ENCODE measurements at regions not wholly inside any gene's neighbourhood (a gene's known extent, or its start where the extent isn't known, plus 50 kb on each side); places are given as distances from the start of the nearest gene placed in this dataset.
"Not testable (repeated sequence)": the region's sequence is repeated elsewhere in the genome, so short reads cannot be mapped to it uniquely, and the experiment has no call there.

GRCh38 chrX:39779952-39780783, 317.6 kb downstream of the BCOR start:
- no peak for DNase-seq

GRCh38 chrX:39782276-39782675, 315.5 kb downstream of the BCOR start:
- no peak for DNase-seq

DNA sequence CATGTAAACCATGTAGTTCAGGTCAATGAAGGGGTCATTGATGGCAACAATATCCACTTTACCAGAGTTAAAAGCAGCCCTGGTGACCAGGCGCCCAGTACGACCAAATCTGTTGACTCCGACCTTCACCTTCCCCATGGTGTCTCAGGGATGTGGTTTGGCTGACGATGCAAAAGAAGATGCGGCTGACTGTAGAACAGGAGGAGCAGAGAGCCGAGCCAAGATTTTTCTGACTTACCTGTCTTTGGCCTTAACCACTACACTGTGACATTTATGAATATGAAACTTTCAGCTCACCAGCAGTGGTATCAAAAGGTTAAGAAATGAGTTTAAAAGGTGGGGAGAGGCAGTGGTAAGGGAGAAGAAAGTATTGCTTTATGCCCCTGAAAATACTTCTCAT, 309.8 kb downstream of the BCOR start:
- DNase-seq: no peak

GRCh38 chrX:39788521-39788920, 309.2 kb downstream of the BCOR start:
- no peak for DNase-seq

GRCh38 chrX:39791691-39792090, 306.1 kb downstream of the BCOR start:
- no peak for DNase-seq

DNA sequence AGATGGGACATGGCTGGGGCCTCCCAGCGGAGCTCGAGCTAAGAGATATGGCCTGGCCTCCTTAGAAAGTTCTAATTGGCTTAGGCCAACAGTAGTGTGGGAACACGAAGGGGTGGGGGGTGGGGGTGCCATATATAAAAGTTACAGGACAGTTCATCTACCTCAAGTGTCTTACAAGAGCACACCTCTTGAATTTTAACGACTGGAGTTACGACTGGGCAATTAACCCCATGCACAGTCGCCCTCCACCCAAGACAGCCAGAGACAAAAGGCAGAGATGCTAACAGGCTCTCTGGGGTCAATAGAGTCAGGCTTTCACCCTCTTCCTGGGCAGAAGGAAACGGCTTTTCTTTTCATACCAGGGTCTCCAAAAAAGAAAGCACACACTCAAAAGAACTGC, 302.2 kb downstream of the BCOR start:
- DNase-seq: no peak

- no peak for DNase-seq
These were observed 300.9 kb downstream of the BCOR start for GRCh38 chrX:39796856-39797255.

- DNase-seq: not testable (repeated sequence)
These were observed 299.3 kb downstream of the BCOR start for GRCh38 chrX:39798488-39798887.

GRCh38 chrX:39802354-39802753, 295.4 kb downstream of the BCOR start:
- no peak for DNase-seq

DNA sequence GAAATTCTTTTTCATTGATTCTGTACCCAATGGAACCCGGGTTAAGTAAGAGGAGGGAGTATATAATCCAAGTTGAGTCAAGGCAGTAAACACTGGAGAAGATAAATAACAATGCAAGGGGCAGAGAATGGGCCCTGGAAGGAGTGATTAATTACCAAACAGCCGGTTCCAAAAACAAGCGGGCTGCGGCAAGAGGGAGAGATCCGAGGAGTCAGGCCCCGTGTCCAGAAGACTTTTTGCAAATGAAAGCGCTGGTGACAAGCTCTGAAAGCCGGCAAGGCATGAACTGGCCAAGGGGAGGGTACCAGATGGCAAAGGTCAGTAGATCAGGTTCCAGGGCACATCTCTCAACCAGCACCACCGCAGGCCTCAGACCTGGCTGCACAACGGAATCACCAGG, 294.9 kb downstream of the BCOR start:
- DNase-seq: no peak

GRCh38 chrX:39805022-39805421, 292.7 kb downstream of the BCOR start:
- DNase-seq: no peak

DNA sequence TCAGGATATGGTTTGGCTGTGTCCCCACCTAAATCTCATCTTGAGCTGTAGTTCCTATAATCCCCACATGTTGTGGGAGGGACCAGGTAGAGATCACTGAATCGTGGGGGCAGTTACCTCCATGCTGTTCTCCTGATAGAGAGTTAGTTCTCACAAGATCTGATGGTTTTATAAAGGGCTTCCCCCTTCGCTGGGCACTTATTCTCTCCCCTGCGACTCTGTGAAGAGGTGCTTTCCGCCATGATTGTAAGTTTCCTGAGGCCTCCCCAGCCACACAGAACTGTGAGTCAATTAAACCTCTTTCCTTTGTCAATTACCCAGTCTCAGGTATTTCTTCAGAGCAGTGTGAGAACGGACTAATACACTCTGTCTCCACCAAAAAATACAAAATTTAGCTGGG, 291.9 kb downstream of the BCOR start:
- DNase-seq: no peak

GRCh38 chrX:39808471-39808917, 289.3 kb downstream of the BCOR start:
- no peak for DNase-seq

DNA sequence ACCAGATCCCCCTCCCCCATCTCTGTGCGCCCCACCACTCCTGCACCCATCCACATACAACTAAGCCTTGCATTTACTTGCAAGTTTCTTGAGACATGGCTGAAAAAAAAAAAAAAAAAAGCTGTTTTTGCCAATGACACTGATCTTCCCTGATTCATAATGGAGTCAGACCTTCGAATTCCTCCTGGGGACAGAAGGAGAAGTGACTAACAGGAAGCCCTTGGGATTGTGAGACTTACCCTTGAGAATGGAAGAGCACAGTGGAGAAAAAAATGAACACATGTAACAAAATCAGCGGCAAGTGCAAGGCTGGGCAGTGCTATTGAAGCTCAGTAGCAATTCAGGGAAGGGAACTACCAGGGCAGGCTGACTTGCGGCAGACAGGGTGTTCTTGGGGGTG, 288.4 kb downstream of the BCOR start:
- no peak for DNase-seq

- DNase-seq: no peak
These were observed 286.9 kb downstream of the BCOR start for GRCh38 chrX:39810901-39811300.

GRCh38 chrX:39811376-39811775, 286.4 kb downstream of the BCOR start:
- DNase-seq: no peak

DNA sequence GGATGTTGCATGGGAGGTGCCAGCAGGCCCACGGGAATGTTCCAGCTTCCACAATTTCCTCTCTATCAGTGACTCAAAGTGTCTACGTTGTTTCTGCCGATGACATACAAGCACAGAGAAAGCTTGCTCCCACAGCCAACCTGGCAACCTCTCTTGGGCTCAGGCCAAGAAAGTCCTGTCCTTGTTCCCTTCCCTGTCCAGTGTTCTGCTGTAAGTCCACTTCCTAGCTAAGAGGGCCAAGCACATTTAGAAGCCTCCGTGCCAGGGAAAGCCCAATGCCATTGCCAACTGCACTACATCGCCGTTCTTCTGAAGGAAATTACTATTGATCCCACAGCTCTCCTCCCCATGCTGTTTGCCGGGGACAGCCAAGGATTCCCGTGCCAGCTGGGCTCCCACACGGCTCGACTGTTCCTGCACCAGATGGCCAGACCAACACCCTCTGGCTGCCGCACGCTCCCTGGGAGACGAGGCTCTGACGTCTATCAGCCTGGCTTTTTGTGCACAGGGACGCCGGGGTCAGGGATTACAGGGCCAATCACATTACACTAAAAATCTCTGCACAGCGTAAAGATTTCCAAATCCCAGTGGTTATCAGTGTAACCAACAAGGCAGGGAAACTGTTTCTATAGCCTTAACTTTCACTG, 284.0 kb downstream of the BCOR start:
- DNase-seq: no peak

GRCh38 chrX:39814391-39814790, 283.4 kb downstream of the BCOR start:
- DNase-seq: peak; percentile 44

- DNase-seq: no peak
These were observed 282.1 kb downstream of the BCOR start for GRCh38 chrX:39815631-39816030.

DNA sequence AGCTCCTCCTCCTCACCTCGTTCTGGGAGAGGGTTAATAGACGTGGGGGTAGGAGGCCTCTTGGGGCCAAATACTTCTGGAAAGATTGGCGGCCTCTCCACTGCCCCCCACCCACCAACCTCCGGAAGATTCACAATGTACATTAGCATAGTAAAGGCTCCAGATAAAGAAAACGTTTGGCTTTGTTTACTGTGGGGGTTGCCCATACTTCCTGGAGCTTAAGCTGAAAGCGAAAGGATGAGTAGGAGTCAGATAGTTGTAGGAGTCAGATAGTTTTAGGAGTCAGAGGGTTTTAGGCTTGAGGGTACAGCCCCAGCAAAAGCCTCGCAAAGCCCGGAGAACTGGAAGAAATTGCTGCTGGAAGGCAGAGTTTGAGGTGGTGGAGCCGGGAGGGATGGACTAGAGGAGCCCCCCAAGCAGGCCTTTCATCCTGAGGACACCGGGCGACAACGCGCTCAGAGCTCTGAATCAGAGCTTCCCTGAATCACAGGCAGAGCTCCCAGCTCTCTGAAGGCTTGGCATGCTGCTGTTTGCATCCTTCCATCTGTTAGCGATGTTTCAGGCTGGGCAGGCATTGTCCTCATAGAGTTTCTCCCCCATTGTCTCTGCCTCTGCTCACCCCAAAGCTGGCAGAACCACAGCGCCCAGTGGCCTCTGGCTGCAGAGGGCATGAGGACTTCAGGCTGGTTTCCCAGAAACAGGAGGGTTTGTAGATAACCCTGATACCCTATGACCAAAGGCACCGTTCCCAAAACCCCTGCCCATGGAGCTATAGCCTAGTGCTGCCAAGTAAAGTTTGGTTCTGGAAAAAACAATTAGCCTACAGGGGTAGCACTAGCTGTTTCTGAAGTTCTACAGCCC, 280.7 kb downstream of the BCOR start:
- DNase-seq: no peak

GRCh38 chrX:39817754-39818470, 279.8 kb downstream of the BCOR start:
- no peak for DNase-seq

- no peak for DNase-seq
These were observed 279.0 kb downstream of the BCOR start for GRCh38 chrX:39818750-39819149.
